ENCODE measurements at regions not wholly inside any gene's neighbourhood (a gene's known extent, or its start where the extent isn't known, plus 50 kb on each side); places are given as distances from the start of the nearest gene placed in this dataset.

DNA sequence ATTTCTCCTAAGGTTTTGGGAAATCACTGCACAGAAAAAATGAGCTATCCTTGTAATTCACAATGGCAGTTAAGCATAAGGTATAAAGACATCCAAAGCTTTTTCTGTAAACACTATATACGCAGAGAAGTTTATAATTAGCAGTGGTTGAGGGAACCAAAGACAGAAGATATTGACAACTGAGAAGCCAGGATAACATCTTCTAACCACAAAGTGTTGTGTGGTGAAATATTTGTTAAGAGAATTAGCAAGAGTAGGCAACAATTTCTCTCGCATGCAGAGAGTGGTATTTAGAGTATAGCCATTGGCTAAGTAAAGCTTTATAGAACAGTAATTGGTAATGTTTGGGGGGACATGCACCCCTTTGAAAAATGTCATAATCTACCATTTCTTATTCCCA, 123.7 kb upstream of the USP15 start:
- DNase-seq (ENCODE audit: low read depth): no peak
- H3K27me3 ChIP-seq (ENCODE audit: control insufficient read depth, insufficient read depth, low read length): no peaks in the 10 kb centered on the region
- CTCF ChIA-PET: interaction anchor here (0.8 to 1.3 kb wide), 2 partner anchors 12 to 13 kb away, joined by 3 to 5 read pairs; no protein-coding TSS in a partner anchor
- POLR2A ChIA-PET: no interaction called here
- H3K4me3 ChIP-seq (ENCODE audit: low read depth, low read length): no peak overlapping the region
- H3K36me3 ChIP-seq (ENCODE audit: control insufficient read depth, insufficient read depth, low read length): no peaks in the 10 kb centered on the region
- TF ChIP-seq, protein P1, sequence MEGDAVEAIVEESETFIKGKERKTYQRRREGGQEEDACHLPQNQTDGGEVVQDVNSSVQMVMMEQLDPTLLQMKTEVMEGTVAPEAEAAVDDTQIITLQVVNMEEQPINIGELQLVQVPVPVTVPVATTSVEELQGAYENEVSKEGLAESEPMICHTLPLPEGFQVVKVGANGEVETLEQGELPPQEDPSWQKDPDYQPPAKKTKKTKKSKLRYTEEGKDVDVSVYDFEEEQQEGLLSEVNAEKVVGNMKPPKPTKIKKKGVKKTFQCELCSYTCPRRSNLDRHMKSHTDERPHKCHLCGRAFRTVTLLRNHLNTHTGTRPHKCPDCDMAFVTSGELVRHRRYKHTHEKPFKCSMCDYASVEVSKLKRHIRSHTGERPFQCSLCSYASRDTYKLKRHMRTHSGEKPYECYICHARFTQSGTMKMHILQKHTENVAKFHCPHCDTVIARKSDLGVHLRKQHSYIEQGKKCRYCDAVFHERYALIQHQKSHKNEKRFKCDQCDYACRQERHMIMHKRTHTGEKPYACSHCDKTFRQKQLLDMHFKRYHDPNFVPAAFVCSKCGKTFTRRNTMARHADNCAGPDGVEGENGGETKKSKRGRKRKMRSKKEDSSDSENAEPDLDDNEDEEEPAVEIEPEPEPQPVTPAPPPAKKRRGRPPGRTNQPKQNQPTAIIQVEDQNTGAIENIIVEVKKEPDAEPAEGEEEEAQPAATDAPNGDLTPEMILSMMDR (IDR thresholded peaks at IDR 0.05; ENCODE audit: insufficient read depth, low read depth, low read length): no peak

DNA sequence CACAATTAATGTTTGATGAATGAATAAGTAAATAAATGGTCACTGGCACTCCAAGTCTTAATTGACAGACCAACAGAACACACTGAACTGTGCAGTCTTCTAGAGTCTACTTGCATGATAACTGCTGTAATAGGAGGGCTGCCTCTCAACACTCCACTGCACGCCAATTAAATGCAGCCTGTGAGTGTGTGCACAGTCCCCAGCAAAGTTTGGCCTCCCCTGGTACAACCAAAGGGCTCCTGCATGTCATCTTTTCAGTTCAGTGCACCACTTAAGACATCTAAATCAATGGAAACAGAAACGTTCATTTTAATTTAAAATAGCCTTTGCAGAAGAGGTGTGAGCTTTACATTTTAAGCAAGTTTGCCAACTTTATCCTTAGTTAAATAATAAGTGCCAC, 121.7 kb upstream of the USP15 start:
- no peak for DNase-seq (ENCODE audit: low read depth)
- no peak overlapping the region for H3K4me3 ChIP-seq (ENCODE audit: low read depth, low read length)
- CTCF ChIA-PET: no interaction called here
- H3K27me3 ChIP-seq (ENCODE audit: control insufficient read depth, insufficient read depth, low read length): no peaks in the 10 kb centered on the region
- TF ChIP-seq, protein P1 (IDR thresholded peaks at IDR 0.05; ENCODE audit: insufficient read depth, low read depth, low read length): no peak
- no peaks in the 10 kb centered on the region for H3K36me3 ChIP-seq (ENCODE audit: control insufficient read depth, insufficient read depth, low read length)
- POLR2A ChIA-PET: no interaction called here

DNA sequence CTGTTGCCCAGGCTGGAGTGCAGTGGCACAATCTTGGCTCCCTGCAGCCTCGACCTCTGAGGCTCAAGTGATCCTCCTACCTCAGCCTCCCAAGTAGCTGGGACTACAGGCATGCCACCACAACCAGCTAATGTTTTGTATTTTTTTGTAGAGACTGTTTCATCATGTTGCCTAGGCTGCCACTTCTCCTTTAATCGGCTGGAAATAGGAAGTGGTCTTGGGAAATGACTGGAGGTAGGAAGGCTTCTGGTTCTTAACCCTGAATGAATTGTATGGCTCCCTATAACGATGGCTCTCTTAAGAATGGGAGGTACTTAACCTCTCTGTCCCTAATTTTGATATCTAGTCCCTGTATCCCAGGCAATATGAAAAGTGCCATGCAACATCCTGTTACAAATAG, 113.9 kb upstream of the USP15 start:
- H3K4me3 ChIP-seq (ENCODE audit: low read depth, low read length): no peak overlapping the region
- no peak for DNase-seq (ENCODE audit: low read depth)
- POLR2A ChIA-PET: no interaction called here
- no peaks in the 10 kb centered on the region for H3K36me3 ChIP-seq (ENCODE audit: control insufficient read depth, insufficient read depth, low read length)
- CTCF ChIA-PET: no interaction called here
- TF ChIP-seq, protein P1 (IDR thresholded peaks at IDR 0.05; ENCODE audit: insufficient read depth, low read depth, low read length): no peak
- no peaks in the 10 kb centered on the region for H3K27me3 ChIP-seq (ENCODE audit: control insufficient read depth, insufficient read depth, low read length)

DNA sequence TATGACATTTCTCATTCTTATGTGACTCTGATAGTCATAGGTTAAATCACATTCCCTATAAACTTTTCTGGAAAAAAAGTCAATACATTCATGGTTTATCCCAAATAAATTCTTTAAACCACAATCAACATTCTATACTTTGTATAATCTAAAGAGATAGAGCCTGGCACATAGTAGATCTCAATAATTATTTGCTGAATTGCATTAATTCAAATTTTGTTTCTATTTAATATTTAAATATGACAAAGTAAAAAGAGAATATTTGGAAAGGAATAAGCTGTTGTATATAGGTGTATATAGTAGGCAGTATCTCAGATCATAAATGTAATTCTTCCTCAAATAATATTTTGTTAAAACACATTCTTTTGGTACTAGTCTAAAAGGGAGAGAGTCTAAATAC, 102.2 kb upstream of the USP15 start:
- H3K36me3 ChIP-seq (ENCODE audit: control insufficient read depth, insufficient read depth, low read length): no peaks in the 10 kb centered on the region
- H3K27me3 ChIP-seq (ENCODE audit: control insufficient read depth, insufficient read depth, low read length): no peaks in the 10 kb centered on the region
- TF ChIP-seq, protein P1 (IDR thresholded peaks at IDR 0.05; ENCODE audit: insufficient read depth, low read depth, low read length): no peak
- DNase-seq (ENCODE audit: low read depth): no peak
- H3K4me3 ChIP-seq (ENCODE audit: low read depth, low read length): no peak overlapping the region
- ChIA-PET CTCF (no interaction called here), POLR2A (no interaction called here)

DNA sequence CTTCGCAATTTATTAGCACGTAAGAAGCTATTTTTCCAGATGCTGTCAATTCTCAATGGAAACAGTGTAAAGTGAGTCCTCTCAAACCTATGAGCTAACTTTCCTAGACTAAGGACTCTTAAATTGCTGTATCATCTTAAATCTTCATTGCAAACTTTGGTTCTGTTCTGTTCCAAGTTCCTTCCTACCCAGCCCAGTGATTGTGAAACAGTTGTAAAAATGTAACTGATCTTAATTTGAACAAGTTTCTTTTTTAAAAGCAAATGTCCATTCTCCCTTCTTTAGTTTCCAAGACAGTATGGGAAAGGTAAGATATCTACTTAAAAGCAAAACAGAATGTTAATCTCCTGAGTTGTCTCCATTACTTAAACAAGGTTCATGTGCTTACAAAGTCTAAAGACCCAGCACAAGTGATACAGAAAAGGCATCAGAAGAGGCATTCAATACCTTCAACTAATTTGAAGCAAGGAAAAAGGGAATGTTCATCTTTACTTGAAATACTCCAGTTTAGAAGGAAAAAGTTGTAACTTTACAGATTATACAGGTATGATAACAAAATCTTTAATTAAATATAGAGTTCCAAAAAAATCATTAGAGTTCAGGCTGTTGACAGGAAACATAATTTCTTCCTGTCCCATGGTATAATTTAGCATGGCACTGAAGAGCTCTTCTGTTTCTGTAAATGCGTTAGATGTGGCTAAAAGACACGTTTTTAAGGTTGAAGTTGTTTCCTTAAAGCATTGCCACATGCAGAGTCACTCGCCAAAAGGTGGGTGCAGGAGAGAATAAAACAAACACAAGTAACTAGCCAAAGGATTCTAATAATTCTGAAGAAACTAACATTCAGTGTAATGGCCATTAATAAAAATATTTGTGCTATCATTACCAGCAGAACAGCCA, 101.5 kb upstream of the USP15 start:
- POLR2A ChIA-PET: interaction anchor here (0.6 kb wide), 1 partner anchor 418 kb away, joined by 4 read pairs; no protein-coding TSS in a partner anchor
- CTCF ChIA-PET: interaction anchor here (0.5 kb wide), 1 partner anchor 322 kb away, joined by 3 read pairs; no protein-coding TSS in a partner anchor
- no peak for DNase-seq (ENCODE audit: low read depth)
- no peaks in the 10 kb centered on the region for H3K27me3 ChIP-seq (ENCODE audit: control insufficient read depth, insufficient read depth, low read length)
- no peak overlapping the region for H3K4me3 ChIP-seq (ENCODE audit: low read depth, low read length)
- H3K36me3 ChIP-seq (ENCODE audit: control insufficient read depth, insufficient read depth, low read length): no peaks in the 10 kb centered on the region
- TF ChIP-seq, protein P1 (IDR thresholded peaks at IDR 0.05; ENCODE audit: insufficient read depth, low read depth, low read length): no peak

All from BJ (cell line).